ENCODE measurements at regions not wholly inside any gene's neighbourhood (a gene's known extent, or its start where the extent isn't known, plus 50 kb on each side); places are given as distances from the start of the nearest gene placed in this dataset.
A peak's percentile ranks its signal among the peaks of the same experiment; 100 is the strongest.

GRCh38 chr14:101064121-101064661 is 160.7 kb upstream of the RTL1 start:
- no peak for ATAC-seq
- peak; percentile 25 for DNase-seq

GRCh38 chr14:101064718-101065117 is 161.2 kb upstream of the RTL1 start:
- Histone ChIP-seq H3K4me3 (no peak overlapping the region), H3K27me3 (ENCODE audit: low read depth) (peaks cover 3% of the 10 kb centered on the region), H3K27ac (no peak overlapping the region), H3K36me3 (no peaks in the 10 kb centered on the region), H3K4me1 (no peaks in the 10 kb centered on the region), H3K9me3 (no peaks in the 10 kb centered on the region)
- no peak for TF ChIP-seq CTCF (IDR thresholded peaks at IDR 0.05)
- DNase-seq (peak; percentile 27), ATAC-seq (no peak)
- intact Hi-C loops (cut with DNase I): no loop called here

More at GRCh38 chr14:101064121-101064661, 160.7 kb upstream of the RTL1 start:
- no peaks in the 10 kb centered on the region for H3K9me3 ChIP-seq
- H3K4me1 ChIP-seq: no peaks in the 10 kb centered on the region
- intact Hi-C loops (cut with DNase I): no loop called here
- no peak for TF ChIP-seq CTCF (IDR thresholded peaks at IDR 0.05)
- peaks cover 3% of the 10 kb centered on the region for H3K27me3 ChIP-seq (ENCODE audit: low read depth)
- no peaks in the 10 kb centered on the region for H3K36me3 ChIP-seq
- H3K27ac ChIP-seq: no peak overlapping the region
- no peak overlapping the region for H3K4me3 ChIP-seq

- no peak overlapping the region for H3K27ac ChIP-seq
- DNase-seq (no peak), ATAC-seq (no peak)
- H3K9me3 ChIP-seq: no peaks in the 10 kb centered on the region
- no peaks in the 10 kb centered on the region for H3K36me3 ChIP-seq
- H3K4me1 ChIP-seq: no peaks in the 10 kb centered on the region
- H3K27me3 ChIP-seq (ENCODE audit: low read depth): peaks cover 3% of the 10 kb centered on the region
- no peak overlapping the region for H3K4me3 ChIP-seq
- no peak for TF ChIP-seq CTCF (IDR thresholded peaks at IDR 0.05)
- intact Hi-C loops (cut with DNase I): no loop called here
These were observed 161.7 kb upstream of the RTL1 start for GRCh38 chr14:101065246-101065645.

GRCh38 chr14:101065696-101066694 is 162.5 kb upstream of the RTL1 start:
- Histone ChIP-seq H3K4me3 (no peak overlapping the region), H3K4me1 (no peaks in the 10 kb centered on the region), H3K36me3 (no peaks in the 10 kb centered on the region), H3K9me3 (no peaks in the 10 kb centered on the region), H3K27me3 (ENCODE audit: low read depth) (peaks cover 3% of the 10 kb centered on the region), H3K27ac (no peak overlapping the region)
- DNase-seq (peak; percentile 20), ATAC-seq (no peak)
- intact Hi-C loops (cut with DNase I): no loop called here
- no peak for TF ChIP-seq CTCF (IDR thresholded peaks at IDR 0.05)

- no peak overlapping the region for H3K27ac ChIP-seq
- peaks cover 3% of the 10 kb centered on the region for H3K27me3 ChIP-seq (ENCODE audit: low read depth)
- H3K4me3 ChIP-seq: no peak overlapping the region
- DNase-seq: peak; percentile 40
- H3K36me3 ChIP-seq: no peaks in the 10 kb centered on the region
- H3K9me3 ChIP-seq: no peaks in the 10 kb centered on the region
- H3K4me1 ChIP-seq: no peaks in the 10 kb centered on the region
- ATAC-seq: no peak
- intact Hi-C loops (cut with DNase I): no loop called here
- TF ChIP-seq CTCF (IDR thresholded peaks at IDR 0.05): no peak
These were observed 163.4 kb upstream of the RTL1 start for GRCh38 chr14:101066826-101067510.

Data from lower lobe of right lung (tissue), 2 donors.